ENCODE measurements at regions not wholly inside any gene's neighbourhood (a gene's known extent, or its start where the extent isn't known, plus 50 kb on each side); places are given as distances from the start of the nearest gene placed in this dataset.
"Not testable (repeated sequence)": the region's sequence is repeated elsewhere in the genome, so short reads cannot be mapped to it uniquely, and the experiment has no call there.

DNA sequence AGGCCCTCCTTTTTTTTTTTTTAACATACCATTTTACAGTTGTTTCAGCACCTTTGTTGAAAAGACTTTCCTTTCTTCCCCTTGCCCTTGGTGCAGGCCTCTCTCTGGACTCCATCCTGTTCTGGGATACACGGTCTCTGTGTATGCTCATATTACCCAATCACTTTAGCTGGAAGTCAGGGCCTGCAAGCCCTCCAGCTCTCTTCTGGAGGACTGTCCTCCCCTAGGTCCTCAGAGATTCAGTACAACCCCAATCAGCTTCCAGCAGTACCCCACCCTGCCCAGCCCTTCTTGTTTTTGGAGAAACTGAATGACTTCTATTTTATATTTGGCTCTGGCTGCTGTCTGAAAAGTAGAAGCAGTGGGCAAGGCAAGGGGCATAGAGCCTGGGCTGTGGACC lies 270.8 kb downstream of the KLF13 start:
- no peak for DNase-seq (ENCODE audit: low spot score)

DNA sequence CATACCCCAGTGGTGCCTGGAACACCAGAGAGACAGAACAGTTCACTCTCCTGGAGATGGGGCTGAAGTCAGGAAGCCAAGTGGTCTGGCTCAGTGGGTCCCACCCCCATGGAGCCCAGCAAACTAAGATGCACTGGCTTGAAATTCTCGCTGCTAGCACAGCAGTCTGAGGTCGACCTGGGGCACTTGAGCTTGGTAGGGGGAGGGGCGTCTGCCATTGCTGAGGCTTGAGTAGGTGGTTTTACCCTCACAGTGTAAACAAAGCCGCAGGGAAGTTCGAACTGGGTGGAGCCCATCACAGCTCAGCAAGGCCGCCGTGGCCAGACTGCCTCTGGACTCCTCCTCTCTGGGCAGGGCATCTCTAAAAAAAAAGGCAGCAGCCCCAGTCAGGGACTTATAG lies 272.0 kb downstream of the KLF13 start:
- no peak for DNase-seq (ENCODE audit: low spot score)

DNA sequence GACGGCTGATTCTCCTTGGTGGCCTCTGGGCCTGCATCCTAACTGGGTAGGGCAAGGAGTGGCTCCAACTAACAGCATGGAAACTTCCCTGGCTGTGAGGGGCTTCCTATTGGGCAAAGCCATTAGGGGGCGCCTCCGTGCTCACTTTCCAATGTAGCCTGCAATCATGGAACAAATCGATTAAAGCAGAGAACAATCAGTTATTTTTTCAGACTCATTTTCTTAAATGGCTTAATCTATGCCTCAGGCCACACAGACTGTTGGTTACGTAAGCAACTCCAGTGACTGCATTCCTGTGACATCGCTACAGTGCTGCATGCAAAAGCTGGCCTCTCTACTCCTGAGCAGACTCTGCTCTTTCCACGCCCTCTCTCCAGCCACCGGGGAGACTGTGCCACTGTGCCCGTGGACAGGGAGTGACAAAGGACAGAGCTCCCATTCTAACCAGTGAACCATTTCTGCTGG lies 278.9 kb downstream of the KLF13 start:
- no peak for DNase-seq (ENCODE audit: low spot score)

DNA sequence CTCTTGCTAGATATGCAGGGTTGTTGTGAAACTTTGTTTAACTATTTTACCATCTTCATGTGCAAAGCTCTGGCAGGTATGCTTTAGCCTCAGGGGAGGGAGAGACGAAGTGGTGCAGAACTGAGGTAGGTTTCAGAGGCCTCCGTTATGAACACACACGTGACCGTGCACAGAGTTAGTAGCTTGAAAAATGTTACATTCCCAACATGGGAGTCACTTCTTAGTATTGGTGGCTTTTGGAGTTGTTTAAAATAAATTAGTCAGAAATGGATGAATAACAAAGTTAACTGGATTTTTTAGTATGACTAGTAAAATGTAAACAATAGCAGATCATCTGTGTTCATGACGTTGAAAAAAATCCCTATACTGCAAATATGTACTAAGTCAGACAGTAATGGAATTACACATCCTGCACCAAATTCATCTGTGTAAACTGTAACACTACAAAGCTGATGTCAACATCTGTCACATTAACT lies 279.6 kb downstream of the KLF13 start:
- no peak for DNase-seq (ENCODE audit: low spot score)

DNA sequence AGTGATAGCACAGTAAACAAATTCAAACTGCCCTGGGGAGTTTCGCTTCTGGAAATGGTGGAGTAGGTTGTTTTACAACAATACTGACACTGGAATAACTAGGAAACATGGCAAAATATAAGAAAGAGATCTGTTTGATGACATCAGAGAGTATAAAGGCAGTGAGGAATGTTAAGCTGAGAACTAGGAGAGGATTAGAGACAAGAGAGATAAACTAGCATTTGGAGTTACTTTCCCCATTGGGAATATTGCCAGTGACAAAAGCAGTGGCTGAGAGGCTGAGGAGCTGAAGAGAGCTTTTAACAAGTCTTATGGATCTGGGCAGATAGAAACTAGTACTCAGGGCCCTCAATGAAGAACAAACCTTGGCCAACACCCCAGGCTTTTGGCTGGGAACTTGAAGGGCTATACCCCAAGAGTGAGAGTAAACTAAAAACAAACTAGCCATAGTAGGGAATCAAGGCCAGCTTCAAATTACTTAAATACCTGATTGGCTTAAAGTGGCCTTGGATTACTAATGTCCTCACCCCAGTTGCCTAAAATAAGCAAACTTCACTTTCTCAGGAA lies 280.4 kb downstream of the KLF13 start:
- no peak for DNase-seq (ENCODE audit: low spot score)

DNA sequence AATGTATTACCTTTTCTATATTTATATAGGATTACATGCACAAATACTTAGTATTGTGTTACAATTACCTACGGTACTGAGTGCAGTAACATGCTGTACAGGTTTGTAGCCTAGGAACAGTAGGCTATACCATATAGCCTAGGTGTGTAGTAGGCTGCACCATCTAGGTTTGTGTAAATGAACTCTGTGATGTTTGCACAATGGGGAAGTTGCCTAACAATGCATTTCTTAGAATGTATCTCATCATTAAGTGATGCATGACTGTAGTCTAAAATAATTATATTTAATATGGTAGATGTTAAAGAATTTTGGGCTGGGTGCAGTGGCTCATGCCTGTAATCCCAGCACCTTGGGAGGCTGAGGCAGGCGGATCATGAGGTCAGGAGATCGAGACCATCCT lies 281.0 kb downstream of the KLF13 start:
- no peak for DNase-seq (ENCODE audit: low spot score)

DNA sequence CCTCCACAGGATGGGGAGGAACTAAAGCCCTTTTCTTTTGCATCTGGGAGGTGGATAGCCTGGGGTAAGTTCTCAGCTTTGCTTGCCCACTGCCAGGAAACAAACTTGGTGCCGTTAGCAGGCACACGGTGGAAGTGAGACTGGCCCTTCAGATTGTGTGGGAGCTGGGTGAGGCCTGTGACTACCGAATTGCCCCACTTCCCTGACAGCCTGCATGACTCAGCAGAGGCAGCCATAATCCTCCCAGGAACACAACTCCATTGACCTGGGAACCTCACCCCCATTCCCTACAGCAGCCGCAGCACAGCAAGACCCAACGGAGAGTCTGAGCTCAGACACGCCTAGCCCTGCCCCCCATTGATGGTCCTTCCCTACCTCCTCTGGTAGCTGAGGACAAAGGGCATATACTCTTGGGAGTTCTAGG lies 282.6 kb downstream of the KLF13 start:
- no peak for DNase-seq (ENCODE audit: low spot score)

DNA sequence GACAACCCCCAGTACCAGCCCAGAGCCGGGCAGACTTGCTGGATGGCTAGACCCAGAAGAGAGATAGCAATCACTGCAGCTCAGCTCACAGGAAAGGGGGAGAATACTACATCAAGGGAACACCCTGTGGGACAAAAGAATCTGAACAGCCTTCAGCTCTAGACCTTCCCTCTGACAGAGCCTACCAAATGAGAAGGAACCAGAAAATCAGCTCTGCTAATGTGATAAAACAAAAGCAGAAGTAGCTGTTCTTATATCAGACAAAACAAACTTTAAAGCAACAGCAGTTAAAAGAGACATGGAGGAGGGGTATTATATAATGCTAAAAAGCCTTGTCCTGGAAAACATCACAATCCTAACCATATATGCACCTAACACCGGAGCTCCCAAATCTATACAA lies 283.3 kb downstream of the KLF13 start:
- DNase-seq (ENCODE audit: low spot score), result no peak

DNA sequence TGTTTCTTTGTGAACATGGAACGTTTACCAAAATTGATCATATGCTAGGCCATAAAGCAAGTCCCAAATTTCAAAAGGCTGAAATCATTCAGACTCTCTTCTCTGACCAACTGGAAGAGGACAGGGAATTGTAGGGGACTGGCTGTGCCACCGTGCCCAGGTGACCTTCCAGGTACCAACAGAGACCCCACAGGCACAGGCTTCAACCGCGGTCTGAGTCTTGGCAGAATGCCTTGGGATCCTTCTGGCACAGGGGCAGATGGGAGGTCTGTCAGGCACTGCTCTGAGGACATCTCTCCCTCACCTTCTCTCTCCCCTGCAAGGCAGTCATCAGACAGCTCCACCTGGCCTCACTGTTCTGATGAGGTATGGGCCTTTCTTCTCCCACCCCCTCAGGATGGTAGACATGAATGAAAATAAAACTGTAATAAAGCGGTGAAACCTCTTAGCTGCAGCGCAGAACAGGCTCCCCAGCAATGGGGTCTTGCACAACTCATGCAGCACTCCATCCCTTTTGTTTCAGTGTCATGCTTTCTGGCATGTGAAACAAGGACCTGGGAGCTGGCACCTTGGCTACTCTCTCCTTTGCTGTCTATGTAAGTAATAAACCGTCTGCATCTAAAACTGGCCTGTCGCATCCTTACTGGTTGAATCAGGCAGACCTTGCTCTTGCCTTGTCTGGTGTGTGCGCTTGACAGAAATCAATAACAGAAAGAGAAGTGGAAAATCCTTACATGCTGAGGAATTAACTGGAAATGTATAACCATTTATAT lies 289.2 kb downstream of the KLF13 start:
- DNase-seq (ENCODE audit: low spot score), result no peak

DNA sequence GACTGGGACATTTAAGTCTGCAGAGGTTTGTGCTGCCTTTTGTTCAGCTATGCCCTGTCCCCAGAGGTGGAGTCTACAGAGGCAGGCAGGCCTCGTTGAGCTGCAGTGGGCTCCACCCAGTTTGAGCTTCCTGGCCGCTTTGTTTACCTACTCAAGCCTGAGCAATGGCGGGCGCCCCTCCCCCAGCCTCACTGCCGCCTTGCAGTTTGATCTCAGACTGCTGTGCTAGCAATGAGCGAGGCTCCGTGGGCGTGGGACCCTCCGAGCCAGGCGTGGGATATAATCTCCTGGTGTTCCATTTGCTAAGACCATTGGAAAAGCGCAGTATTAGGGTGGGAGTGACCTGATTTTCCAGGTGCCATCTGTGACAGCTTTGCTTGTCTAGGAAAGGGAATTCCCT lies 296.7 kb downstream of the KLF13 start:
- not testable (repeated sequence) for DNase-seq (ENCODE audit: low spot score)

DNA sequence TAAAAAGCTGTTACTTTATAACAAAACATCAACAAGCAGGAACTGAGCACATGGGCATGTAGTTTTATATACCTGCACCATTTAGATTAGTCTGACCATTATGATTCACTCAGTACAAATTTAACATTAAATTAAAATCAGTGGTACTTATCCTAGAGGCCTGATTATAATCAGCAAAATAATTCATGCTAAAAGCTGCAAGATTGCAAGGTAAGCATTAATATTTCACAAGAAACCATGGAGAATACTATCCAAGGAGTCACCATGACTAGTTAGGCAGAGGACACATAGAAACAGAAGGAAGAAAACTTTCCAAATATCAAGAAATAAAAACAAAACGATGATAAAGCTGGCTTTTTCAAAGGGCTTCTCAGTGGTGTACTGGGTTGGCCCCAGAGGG lies 297.5 kb downstream of the KLF13 start:
- not testable (repeated sequence) for DNase-seq (ENCODE audit: low spot score)

DNA sequence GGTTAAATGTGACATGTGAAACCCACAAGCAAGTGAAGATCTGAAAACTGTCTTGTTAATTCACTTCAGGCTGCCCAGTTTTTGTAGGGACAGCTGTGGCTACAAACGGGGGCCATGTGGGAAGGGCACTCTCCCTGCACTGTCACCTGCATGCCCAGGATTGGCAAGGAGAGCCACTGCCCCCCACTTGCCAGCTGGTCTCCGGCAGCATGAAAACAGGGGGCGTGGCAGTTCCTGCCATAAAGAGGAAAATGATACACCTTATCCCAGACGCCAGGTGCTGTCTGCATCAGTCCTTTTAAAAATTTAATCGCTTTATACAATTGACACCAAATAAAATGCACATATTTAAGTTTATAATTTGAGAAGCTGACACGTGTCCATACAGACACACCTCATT lies 309.1 kb downstream of the KLF13 start:
- DNase-seq (ENCODE audit: low spot score), result not testable (repeated sequence)

DNA sequence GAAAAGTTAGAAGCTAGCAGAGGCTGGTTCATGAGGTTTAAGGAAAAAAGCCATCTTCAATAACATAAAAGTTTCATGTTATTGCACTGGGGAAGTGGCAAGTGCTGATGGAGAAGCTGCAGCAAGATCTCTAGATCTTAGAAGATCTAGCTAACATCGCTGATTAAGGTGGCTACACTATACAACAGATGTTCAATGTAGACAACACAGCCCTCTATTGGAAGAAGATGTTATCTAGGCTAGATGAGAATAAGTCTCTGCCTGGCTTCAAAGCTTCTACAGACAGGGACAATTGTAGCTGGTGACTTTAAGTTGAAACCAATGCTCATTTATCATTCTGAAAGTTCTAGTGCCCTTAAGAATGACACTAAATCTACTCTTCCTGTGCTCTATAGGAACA lies 310.3 kb downstream of the KLF13 start:
- DNase-seq (ENCODE audit: low spot score), result not testable (repeated sequence)

DNA sequence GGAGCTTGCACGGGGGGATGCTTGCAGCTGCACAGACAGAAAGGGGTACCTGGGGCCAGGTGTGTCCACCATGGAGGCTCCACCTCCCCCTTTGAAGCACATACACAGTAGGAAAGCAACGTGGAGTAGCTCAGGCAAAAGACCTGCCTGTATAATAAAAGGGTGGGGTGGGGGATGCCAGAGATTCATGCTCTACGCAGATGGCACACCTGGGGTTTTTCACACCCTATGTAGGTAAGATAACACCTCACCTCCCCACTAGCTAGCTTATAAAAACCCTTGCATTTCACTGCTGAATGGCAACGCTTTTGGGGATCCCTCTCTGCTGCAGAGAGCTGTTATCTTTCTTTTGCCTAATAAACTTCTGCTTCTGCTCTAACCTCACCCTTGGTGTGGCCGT lies 317.3 kb downstream of the KLF13 start:
- not testable (repeated sequence) for DNase-seq (ENCODE audit: low spot score)

DNA sequence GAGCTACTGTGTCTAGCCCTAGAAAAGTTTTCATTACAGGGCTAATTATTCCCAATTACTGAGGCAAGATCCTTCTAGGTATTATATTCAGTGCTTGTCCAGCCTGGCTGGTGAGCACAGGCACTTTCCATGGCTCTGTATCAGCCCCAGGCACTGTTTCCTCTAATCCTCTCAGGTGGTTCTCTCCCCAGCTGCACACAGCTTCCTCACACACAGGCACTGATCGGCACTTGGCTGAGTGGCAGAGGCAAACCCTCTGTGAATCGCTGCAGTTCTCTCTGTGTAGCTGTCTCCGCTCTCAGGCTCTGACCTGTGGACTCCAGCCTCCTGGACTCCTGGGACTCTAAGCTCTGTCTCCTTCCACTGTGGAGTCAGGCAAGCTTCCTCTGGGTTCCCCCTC lies 318.1 kb downstream of the KLF13 start:
- not testable (repeated sequence) for DNase-seq (ENCODE audit: low spot score)

DNA sequence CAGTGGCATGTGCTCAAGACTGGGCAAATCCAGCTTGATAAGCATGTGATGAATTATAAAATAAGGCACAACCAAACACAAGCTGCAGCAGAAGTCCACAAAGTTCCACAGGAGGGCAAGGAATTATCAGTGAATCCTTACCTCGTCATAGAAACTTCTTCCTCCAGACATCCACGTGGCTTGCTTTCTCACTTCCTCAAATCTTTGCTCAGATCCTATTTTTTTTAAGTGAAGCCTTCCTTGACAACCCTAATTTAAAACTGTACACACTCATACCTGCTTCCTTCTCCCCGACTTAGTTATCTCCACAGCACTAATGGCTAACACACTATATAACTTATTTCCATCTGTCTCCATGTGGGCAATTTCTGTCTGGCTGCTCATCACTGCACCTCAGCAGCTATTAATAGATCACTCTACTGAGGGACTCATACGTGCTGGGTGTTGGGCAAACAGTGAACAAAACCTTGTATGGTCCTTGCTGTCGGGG lies 320.7 kb downstream of the KLF13 start:
- DNase-seq (ENCODE audit: low spot score), result not testable (repeated sequence)

DNA sequence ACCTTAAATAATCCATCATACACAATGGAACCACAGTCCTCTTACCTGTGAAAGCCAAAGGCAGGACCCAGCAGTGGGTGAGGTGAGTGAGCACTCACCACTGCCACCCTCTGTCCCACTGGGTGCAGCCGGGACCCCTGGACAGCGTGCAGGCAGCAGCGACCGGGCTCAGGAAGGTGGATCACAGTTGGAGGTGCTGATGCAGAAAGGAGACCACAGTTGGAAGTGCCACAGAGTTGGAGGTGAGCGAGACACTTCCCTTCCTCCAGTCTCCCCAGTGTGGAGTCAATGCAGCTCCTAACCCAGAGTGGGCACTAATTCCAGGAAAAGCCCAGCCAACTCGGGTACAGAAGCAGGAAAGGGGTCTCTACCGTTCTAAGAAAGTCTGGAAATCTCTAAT lies 323.0 kb downstream of the KLF13 start:
- DNase-seq (ENCODE audit: low spot score), result not testable (repeated sequence)

DNA sequence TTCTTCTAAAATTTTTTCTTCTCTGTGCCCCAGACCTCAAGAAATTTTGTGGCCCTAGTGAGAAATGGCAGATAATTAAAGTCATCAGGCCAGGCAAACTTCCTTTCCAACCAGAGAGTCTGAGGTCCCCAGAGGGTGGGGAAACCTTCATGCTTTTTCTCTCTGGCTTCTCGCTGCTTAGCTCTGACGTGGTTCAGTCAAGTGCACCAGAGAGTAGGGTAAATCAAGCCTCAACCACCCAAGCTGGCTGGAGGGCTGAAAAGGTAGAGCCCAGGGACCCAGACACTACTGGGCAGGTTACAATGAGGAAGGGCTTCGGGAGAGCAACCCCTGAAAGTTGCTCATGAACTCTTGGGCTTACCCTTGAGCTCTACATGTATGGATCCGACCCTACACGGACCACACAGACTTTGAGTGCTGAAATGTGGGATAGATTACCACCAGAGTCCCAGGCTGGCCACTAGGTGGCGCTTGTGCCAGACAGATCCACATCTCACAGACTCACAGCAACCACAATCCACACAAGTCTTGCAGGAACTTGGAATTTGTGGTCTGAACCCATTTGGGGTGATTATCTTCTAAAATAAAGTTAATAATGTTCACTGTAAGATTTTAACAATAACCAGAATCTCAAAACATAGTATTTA lies 323.5 kb downstream of the KLF13 start:
- DNase-seq (ENCODE audit: low spot score), result not testable (repeated sequence)

DNA sequence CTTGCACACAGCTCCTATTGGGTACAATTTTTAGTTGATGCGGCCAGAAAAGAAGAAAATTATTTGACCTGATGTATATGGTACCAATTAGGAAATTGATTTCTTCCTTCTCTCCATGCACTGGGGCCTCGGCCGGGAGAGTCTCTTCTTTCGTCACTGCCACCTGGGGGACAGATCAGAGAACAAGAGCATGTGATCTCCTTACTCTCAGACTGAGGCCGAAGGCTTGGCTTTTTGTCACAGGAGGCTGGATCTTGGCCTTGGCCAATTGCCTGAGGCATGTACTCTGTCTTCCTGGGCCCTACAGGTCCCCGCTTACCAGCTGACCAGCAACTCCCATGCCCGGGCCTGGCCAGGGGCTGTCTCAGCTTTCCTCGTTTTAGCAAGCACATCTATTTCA lies 330.3 kb downstream of the KLF13 start:
- not testable (repeated sequence) for DNase-seq (ENCODE audit: low spot score)

DNA sequence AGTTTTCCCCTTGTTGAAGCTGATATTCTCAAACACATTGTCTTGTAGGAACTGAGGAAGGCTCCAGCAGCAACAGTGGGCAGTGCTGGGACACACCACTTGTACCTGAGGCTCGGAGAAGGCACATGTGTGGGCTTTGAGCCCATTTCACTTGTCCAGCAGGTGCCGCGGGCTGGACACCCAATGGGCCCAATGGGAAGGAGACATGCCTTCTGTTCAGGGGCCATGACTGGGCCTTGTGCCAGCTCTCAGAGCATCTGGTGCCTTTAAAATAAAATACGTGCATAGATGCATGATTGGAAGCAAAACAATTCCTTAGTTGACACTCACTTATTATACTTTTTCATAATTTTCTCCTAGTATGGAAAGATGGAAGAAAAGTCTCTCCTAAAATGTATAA lies 334.2 kb downstream of the KLF13 start:
- DNase-seq (ENCODE audit: low spot score), result no peak

DNA sequence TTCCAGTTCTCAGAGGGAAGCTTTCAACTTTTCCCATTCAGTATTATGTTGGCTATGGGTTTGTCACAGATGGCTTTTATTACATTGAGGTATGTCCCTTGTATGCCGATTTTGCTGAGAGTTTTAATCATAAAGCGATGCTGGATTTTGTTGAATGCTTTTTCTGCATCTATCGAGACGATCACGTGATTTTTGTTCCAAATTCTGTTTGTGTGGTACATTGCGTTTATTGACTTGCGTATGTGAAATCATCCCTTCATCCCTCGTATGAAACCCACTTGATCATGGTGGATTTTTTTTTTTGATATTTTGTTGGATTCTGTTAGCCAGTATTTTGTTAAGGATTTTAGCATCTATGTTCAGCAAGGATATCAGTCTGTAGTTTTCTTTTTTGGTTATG lies 339.1 kb downstream of the KLF13 start:
- not testable (repeated sequence) for DNase-seq (ENCODE audit: low spot score)

DNA sequence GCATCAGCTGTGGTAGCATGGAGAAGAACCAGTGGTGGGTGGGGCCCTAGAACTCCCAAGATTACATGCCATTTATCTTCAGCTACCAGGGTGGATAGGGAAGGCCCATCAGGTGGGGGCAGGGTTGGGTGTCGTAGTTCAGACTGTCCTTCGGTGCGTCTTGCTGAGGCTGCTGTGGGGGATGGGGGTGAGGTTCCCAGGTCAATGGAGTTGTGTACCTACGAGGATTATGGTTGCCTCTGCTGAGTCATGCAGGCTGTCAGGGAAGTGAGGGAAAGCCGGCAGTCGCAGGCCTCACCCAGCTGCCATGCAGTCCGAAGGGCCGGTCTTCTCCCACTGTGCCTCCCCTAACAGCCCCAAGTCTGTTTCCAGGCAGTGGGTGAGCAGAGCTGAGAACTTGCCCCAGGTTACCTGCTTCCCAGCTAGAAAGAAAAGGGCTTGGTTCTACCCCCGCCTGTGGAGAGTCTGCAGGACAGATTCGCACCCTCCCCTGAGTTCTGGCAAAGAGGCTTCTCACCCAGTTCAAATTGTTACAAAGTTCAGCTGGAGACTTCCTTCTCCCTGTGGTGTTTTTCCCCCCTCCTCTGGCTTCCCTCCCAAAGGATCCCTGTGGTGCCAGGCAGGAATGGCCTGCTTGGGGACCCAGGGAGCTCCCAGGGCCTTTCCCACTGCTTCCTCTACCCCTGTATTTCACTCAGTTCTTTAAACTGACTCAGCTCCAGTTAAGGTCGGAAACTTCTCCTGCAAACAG lies 342.7 kb downstream of the KLF13 start:
- not testable (repeated sequence) for DNase-seq (ENCODE audit: low spot score)
